Vagina (tissue), 2 donors: ENCODE measurements at regions not wholly inside any gene's neighbourhood (a gene's known extent, or its start where the extent isn't known, plus 50 kb on each side); places are given as distances from the start of the nearest gene placed in this dataset.

Experiments used
- CTCF ChIP-seq, 3 experiments: fragments of 450-650 bp in 2 of 3; fragments of 200-600 bp in 1 of 3; sonication (generic) in 1 of 3; IDR thresholded peaks; one replicate each; pipeline ENCODE4 v1.5.1; 2017 to 2019; ENCODE audit warnings: antibody characterized with exemption in 3 of 3, mild to moderate bottlenecking in 2 of 3, moderate library complexity in 2 of 3
- POLR2AphosphoS5 ChIP-seq, 2 donors: sonication (generic); formaldehyde crosslinking; IDR thresholded peaks; one replicate each; pipeline ENCODE4 v1.9.0; 2017; ENCODE audit warnings: antibody characterized with exemption in 2 of 2, mild to moderate bottlenecking in 2 of 2, low read depth in 1 of 2; ENCODE audit not compliant: insufficient read depth in 1 of 2

GRCh38 chr3:151998744-151999143, 125.3 kb downstream of the SUCNR1 start:
- no peak for TF ChIP-seq CTCF (IDR thresholded peaks at IDR 0.05)
- no peak for TF ChIP-seq POLR2AphosphoS5 (IDR thresholded peaks at IDR 0.05; ENCODE audit: insufficient read depth in 1 of 2, low read depth in 1 of 2)
